ENCODE measurements at regions not wholly inside any gene's neighbourhood (a gene's known extent, or its start where the extent isn't known, plus 50 kb on each side); places are given as distances from the start of the nearest gene placed in this dataset.
A peak's percentile ranks its signal among the peaks of the same experiment; 100 is the strongest.
"Not testable (repeated sequence)": the region's sequence is repeated elsewhere in the genome, so short reads cannot be mapped to it uniquely, and the experiment has no call there.

DNA sequence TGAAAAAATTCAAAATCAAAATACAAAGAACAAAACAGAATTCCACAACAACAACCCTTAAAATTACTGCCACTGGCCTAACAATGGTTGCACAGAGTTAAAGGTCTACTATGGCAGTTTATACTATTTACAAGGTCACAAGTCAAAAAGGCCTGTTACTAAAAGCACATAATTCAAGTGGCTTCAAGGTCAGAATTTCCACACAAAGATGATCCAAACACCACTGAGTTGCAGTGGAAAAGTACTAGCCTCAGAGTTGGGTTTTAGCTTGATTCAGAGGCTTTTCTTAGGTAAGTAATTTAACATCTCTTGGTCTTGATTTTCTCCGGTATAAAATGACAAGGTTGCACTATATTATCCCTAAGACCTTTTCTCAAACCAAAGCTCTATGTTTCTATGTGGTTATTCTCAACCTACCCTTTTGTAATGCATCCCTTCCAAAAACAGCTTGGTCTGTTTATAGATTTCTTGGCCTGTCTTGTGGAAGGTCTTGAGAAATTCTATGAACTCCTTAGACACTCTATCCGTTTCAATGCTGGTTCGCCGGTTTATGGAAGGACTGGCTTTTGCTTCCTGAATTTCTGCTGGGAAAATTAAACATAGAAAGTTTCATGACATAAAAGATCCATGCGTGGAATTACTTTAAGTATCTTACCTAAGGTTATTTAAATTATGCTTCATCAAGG lies 69.5 kb downstream of the MDH2 start:
- DNase-seq, result not testable (repeated sequence)

GRCh38 chr7:76118253-76119036 lies 70.5 kb downstream of the MDH2 start:
- peak; percentile 36 for DNase-seq

GRCh38 chr7:76121044-76121443 lies 73.1 kb downstream of the MDH2 start:
- no peak for DNase-seq

DNA sequence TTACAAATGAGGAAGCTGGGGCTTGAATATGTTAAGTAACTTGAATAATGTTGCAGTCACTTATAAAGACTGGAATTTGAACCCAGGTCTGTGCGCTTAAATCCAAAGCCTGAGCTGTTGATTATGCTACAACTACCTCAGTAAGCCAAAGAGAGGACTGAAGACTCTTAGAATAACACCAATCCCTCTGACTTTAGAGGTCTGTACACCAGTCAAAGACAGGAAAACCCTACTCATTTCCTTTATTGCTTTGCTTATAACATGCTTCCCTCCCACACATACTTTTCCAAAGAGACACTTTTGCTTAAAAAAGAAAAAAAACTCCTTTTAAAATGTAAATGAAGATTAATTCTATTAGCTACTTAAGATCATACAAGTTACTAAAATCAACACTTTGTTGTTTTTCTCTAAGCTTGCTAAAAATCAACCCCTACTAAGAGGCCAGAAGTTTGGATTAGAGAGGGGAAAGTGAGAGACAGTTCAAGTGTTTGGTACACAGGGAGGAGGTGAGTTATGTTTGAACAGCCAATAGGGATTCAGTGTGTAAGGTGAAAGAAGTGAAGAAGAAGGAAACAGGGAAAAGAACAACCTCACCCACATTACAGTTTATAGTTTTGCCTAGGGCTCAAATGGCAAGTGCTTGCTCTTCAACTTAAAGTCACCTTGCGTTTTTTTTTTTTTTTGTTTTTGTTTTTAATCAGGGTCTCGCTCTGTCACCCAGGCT lies 74.8 kb downstream of the MDH2 start:
- no peak for DNase-seq

DNA sequence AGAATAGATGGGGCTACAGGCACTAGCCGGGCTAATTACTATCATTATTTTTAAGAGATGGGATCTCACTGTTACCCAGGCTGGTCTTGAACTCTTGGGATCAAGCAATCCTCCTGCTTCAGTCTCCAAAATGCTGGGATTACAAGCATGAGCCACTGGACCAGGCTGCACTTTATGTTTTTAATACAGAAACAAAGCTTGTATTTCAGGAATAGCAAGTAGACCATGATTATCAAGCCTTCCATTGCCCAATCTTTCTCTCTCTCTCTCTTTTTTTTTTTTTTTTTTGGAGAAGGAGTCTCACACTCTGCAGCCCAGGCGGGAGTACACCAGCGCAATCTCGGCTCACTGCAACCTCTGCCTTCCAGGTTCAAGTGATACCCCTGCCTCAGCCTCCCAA lies 75.4 kb downstream of the MDH2 start:
- no peak for DNase-seq

- DNase-seq, result no peak
Measured at GRCh38 chr7:76125560-76125959, 76.1 kb upstream of the SRRM3 start.

GRCh38 chr7:76126632-76127031 lies 75.1 kb upstream of the SRRM3 start:
- DNase-seq, result no peak

DNA sequence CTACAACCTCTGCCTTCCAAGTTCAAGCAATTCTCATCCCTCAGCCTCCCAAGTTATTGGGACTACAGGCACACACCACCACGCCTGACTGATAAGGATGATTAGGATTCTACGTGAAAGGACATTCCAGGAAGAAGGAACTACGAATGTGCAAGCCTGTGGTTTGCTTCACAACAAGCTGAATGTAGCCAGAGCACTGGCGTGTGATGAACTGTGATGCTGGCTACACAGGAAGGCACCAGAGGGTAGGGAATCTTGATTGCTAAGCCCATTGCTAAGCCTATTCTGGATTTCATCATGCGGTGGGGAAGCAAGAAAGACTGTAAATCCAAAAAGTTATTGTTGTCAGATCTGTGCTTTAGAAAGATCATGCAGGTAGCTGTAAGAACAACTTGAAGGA lies 72.3 kb upstream of the SRRM3 start:
- DNase-seq, result no peak

GRCh38 chr7:76129836-76130235 lies 71.9 kb upstream of the SRRM3 start:
- no peak for DNase-seq

DNA sequence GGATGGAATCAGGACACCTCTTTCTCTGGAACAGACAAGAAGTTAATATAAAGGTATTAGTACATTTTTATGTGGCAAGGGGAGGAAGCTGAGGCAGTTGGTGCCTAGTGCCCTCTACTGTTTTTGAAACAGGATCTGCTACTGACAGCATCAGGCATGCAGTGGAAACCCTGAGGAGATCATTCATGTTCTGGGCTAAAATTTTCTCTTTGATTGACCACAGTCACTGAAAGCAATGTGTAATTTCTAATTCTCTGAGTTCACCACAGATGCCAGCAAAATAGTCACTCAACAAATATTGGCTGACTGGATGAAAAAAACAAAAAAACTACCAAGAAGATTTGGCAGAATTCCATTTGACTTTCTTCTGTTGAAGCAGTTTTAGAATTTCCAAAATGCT lies 71.0 kb upstream of the SRRM3 start:
- DNase-seq, result peak; percentile 67

DNA sequence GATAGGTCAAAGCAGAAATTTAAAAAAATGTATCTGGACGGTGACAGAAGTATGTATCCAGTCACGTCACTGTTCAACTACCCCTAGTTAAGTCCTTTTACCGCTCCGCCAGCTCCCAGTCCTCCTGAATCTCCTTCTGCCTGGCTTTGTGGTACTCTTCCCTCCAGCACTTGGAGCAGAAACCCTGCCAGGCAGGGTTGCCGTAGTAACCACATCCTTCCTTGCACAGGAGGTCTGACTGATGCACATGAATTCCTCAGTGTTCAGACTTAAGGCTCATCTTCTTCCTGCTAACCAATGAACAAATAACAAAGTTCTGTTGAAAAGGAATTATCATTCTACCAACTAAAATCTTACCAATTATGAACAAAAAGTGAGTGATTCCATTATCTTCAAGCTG lies 69.8 kb upstream of the SRRM3 start:
- DNase-seq, result not testable (repeated sequence)

GRCh38 chr7:76133164-76133775 lies 68.4 kb upstream of the SRRM3 start:
- DNase-seq, result no peak

DNA sequence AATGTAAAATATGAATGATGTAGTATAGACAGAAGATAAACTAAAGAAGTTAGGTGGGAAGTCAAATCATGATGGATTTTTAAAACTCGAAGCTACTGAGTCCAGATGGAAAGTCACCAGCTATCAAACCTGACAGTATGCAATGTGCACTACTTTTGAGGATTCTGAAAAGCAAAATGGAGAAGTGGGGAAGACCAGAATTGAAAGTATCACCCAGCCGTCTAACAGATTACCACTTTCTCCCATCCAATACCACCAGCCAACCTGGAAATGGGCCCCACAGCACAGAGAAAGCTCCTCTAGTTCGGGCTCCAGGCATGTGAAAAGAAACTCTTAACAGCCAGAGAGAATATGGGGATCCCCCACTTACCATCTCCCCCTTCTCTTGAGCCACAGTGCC lies 67.9 kb upstream of the SRRM3 start:
- DNase-seq, result no peak

DNA sequence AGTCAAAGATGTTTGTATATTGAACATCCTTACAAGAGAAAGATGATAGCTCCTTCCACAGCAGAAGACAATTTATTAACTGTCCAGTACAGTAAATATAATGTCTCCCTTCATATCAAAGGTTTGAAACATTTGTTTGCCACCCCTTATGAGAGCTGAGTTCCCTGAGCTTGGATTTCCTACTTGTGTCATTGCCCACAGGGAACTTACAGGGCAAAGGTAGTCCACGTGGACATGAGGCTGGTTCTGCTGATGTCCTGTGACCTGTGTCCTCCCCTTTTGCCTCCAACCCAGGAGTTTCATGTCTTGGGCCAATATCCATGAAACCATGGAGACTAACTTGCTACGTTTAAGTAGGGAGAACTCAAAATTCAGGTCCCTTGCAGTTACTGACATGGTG lies 66.4 kb upstream of the SRRM3 start:
- not testable (repeated sequence) for DNase-seq

DNA sequence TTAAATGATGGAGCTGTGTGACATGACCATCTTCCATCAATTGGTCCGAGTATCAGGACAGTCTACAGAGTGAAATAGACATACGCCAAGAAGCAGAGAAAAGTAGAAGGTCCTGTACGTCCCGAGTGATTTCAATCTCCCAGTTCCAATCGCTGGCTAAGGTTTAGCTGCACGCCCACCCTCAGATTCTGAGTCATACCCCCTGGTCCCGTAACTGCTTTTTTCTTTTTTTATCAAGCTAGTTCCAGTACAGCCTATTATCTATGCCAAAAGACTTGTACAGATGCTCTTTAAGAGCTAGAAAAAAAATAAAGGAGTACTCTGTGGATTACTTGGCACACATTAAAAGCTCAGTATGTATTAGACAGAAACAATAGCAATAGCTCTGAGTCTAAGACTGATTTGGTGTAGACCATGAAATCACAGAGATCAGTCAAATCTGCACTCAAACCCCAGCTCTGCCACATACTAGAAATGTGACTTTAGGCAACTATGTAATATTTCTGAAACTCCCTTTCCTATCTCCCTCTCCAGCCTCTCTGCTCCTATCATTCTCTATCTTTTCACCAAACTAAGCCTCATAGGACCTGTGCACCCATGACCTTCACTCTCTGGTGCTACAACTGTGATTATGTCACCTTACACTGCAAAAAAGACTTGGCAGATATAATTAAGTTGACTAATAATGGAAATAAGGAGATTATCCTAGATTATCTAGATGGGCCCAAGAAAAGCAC lies 63.0 kb upstream of the SRRM3 start:
- not testable (repeated sequence) for DNase-seq

DNA sequence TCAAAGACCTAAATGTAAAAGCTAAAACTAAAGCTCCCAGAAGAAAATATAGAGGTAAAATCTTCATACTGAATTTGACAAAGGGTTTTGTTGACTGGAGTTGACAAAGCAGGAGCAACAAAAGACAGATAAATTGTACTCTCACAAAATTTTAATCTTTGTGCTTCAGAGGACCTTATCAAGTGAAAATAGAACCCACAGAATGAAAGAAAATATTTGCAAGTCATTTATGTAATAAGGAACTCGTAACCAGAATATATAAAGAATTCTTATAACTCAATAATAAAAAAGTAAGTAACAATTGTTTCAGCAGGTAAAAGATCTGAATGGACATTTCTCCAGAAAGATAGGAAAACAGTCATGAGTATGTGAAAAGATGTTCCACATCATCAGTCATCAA lies 62.0 kb upstream of the SRRM3 start:
- DNase-seq, result no peak

DNA sequence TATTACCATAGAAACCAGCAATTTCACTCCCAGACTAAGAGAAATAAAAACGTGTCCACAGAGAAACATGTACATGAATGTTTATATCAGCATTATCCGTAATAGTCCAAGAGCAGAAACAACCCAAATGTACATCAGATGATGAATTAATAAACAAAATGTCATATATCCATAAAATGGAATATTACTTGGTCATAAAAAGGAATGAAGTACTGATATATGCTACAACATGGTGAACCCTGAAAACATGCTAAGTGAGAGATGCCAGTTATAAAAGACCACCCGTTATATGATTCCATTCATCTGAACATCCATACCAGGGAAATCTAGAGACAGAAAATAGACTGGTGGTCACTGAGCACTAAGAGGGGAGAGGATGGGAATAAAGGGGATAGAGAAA lies 61.4 kb upstream of the SRRM3 start:
- DNase-seq, result not testable (repeated sequence)

GRCh38 chr7:76142861-76143260 lies 58.8 kb upstream of the SRRM3 start:
- DNase-seq, result no peak

GRCh38 chr7:76144664-76145270 lies 56.9 kb upstream of the SRRM3 start:
- not testable (repeated sequence) for DNase-seq

GRCh38 chr7:76146374-76146773 lies 55.3 kb upstream of the SRRM3 start:
- no peak for DNase-seq

DNA sequence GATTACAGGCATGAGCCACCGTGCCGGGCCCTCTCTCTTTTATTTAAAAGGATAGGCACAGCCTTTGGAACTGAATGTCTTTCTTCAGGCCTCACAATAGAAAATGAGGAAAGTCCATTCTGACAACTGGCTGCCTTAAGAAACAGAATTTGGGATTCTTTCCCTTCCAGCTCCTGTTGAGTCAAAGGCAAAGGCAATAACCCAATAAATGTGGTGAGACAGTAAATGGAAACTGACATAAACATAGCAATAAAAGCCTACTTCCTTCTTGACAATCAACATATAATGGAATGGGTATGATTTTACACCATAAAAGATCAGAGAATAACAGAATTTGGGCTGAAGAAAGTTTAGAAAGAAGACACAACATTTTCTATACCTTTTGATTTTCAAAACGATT lies 52.7 kb upstream of the SRRM3 start:
- not testable (repeated sequence) for DNase-seq

Measured in HCEC 1CT (cell line).